Activated naive CD4-positive, alpha-beta T cell treated with anti-CD3 and anti-CD28 coated beads, Interleukin-2, amount 10 ng/mL, durations not matched to agents 7 days and 5 days (primary cell): ENCODE measurements at regions not wholly inside any gene's neighbourhood (a gene's known extent, or its start where the extent isn't known, plus 50 kb on each side); places are given as distances from the start of the nearest gene placed in this dataset.

Source experiments
- CTCF ChIA-PET: fragments of 350-600 bp; sonication (Branson Sonifier 250); formaldehyde crosslinking; loops from one replicate; lab custom pipeline; 2021; ENCODE audit warnings: antibody characterized with exemption; lab: Charles Lee
- DNase-seq: peaks from one replicate; pipeline ENCODE4 v3.0.0-alpha.2; 2020
- H3K27ac Mint-ChIP-seq: one replicate; pipeline ENCODE4 v1.8.0; 2021; ENCODE audit warnings: mild to moderate bottlenecking, moderate library complexity, mixed read lengths
- H3K27me3 Mint-ChIP-seq: one replicate; pipeline ENCODE4 v1.8.0; 2021; ENCODE audit warnings: mild to moderate bottlenecking, mixed read lengths
- H3K36me3 Mint-ChIP-seq: one replicate; pipeline ENCODE4 v1.8.0; 2021; ENCODE audit warnings: mixed read lengths
- H3K4me1 Mint-ChIP-seq: one replicate; pipeline ENCODE4 v1.8.0; 2021; ENCODE audit warnings: mixed read lengths
- H3K4me3 Mint-ChIP-seq: one replicate; pipeline ENCODE4 v1.8.0; 2021; ENCODE audit warnings: mild to moderate bottlenecking, moderate library complexity, mixed read lengths
- H3K9me3 Mint-ChIP-seq: one replicate; pipeline ENCODE4 v1.8.0; 2021; ENCODE audit warnings: mixed read lengths

- Mint-ChIP-seq H3K27ac (no peak overlapping the region), H3K36me3 (no peaks in the 10 kb centered on the region), H3K4me3 (no peak overlapping the region), H3K27me3 (no peaks in the 10 kb centered on the region), H3K9me3 (no peaks in the 10 kb centered on the region), H3K4me1 (no peaks in the 10 kb centered on the region)
- CTCF ChIA-PET = no interaction called here
- DNase-seq = no peak
These were observed 764.8 kb downstream of the ADGRL2 start for GRCh38 chr1:82565546-82565945.

- Mint-ChIP-seq H3K27me3 (no peaks in the 10 kb centered on the region), H3K36me3 (no peaks in the 10 kb centered on the region), H3K4me3 (no peak overlapping the region), H3K9me3 (no peaks in the 10 kb centered on the region), H3K4me1 (no peaks in the 10 kb centered on the region), H3K27ac (no peak overlapping the region)
- DNase-seq = no peak
- CTCF ChIA-PET = no interaction called here
These were observed 764.4 kb downstream of the ADGRL2 start for GRCh38 chr1:82565146-82565545.

GRCh38 chr1:82564333-82564732 is 763.6 kb downstream of the ADGRL2 start:
- no peaks in the 10 kb centered on the region for H3K4me1 Mint-ChIP-seq
- CTCF ChIA-PET = no interaction called here
- no peaks in the 10 kb centered on the region for H3K9me3 Mint-ChIP-seq
- H3K27ac Mint-ChIP-seq = no peak overlapping the region
- no peak for DNase-seq
- no peaks in the 10 kb centered on the region for H3K27me3 Mint-ChIP-seq
- H3K36me3 Mint-ChIP-seq = no peaks in the 10 kb centered on the region
- H3K4me3 Mint-ChIP-seq = no peak overlapping the region

GRCh38 chr1:82562448-82562847 is 761.7 kb downstream of the ADGRL2 start:
- no peak overlapping the region for H3K4me3 Mint-ChIP-seq
- H3K27ac Mint-ChIP-seq = no peak overlapping the region
- H3K4me1 Mint-ChIP-seq = no peaks in the 10 kb centered on the region
- no peaks in the 10 kb centered on the region for H3K36me3 Mint-ChIP-seq
- H3K27me3 Mint-ChIP-seq = no peaks in the 10 kb centered on the region
- DNase-seq = no peak
- CTCF ChIA-PET = no interaction called here
- no peaks in the 10 kb centered on the region for H3K9me3 Mint-ChIP-seq

- DNase-seq = no peak
- CTCF ChIA-PET = interaction anchor here (0.6 kb wide), 1 partner anchor 244 kb away, joined by 3 read pairs; no protein-coding TSS in a partner anchor
- Mint-ChIP-seq H3K27me3 (no peaks in the 10 kb centered on the region), H3K27ac (no peak overlapping the region), H3K4me3 (no peak overlapping the region), H3K36me3 (no peaks in the 10 kb centered on the region), H3K4me1 (no peaks in the 10 kb centered on the region), H3K9me3 (no peaks in the 10 kb centered on the region)
These were observed 759.8 kb downstream of the ADGRL2 start for GRCh38 chr1:82560566-82560965.

GRCh38 chr1:82555501-82555900 is 754.8 kb downstream of the ADGRL2 start:
- Mint-ChIP-seq H3K27me3 (no peaks in the 10 kb centered on the region), H3K27ac (no peak overlapping the region), H3K9me3 (peaks cover 2% of the 10 kb centered on the region), H3K36me3 (no peaks in the 10 kb centered on the region), H3K4me1 (no peaks in the 10 kb centered on the region), H3K4me3 (no peak overlapping the region)
- no peak for DNase-seq
- CTCF ChIA-PET = no interaction called here

- Mint-ChIP-seq H3K9me3 (peaks cover 4% of the 10 kb centered on the region), H3K4me3 (no peak overlapping the region), H3K27me3 (no peaks in the 10 kb centered on the region), H3K36me3 (no peaks in the 10 kb centered on the region), H3K27ac (no peak overlapping the region), H3K4me1 (no peaks in the 10 kb centered on the region)
- DNase-seq = no peak
- CTCF ChIA-PET = no interaction called here
These were observed 749.1 kb downstream of the ADGRL2 start for GRCh38 chr1:82549841-82550240.

- Mint-ChIP-seq H3K36me3 (no peaks in the 10 kb centered on the region), H3K27me3 (no peaks in the 10 kb centered on the region), H3K27ac (no peak overlapping the region), H3K4me1 (no peaks in the 10 kb centered on the region), H3K4me3 (no peak overlapping the region), H3K9me3 (no peaks in the 10 kb centered on the region)
- DNase-seq = no peak
- CTCF ChIA-PET = no interaction called here
These were observed 742.0 kb downstream of the ADGRL2 start for GRCh38 chr1:82542766-82543165.

- Mint-ChIP-seq H3K27ac (no peak overlapping the region), H3K4me3 (no peak overlapping the region), H3K4me1 (no peaks in the 10 kb centered on the region), H3K27me3 (no peaks in the 10 kb centered on the region), H3K9me3 (no peaks in the 10 kb centered on the region), H3K36me3 (no peaks in the 10 kb centered on the region)
- CTCF ChIA-PET = no interaction called here
- no peak for DNase-seq
These were observed 741.4 kb downstream of the ADGRL2 start for GRCh38 chr1:82542141-82542540.

- CTCF ChIA-PET = interaction anchor here (0.6 kb wide), 1 partner anchor 29 kb away, joined by 3 read pairs; no protein-coding TSS in a partner anchor
- Mint-ChIP-seq H3K27me3 (no peaks in the 10 kb centered on the region), H3K4me3 (no peak overlapping the region), H3K27ac (no peak overlapping the region), H3K9me3 (no peaks in the 10 kb centered on the region), H3K4me1 (no peaks in the 10 kb centered on the region), H3K36me3 (no peaks in the 10 kb centered on the region)
- no peak for DNase-seq
These were observed 739.3 kb downstream of the ADGRL2 start for GRCh38 chr1:82540006-82540405.

- H3K27ac Mint-ChIP-seq = no peak overlapping the region
- H3K27me3 Mint-ChIP-seq = no peaks in the 10 kb centered on the region
- CTCF ChIA-PET = no interaction called here
- no peak overlapping the region for H3K4me3 Mint-ChIP-seq
- no peaks in the 10 kb centered on the region for H3K9me3 Mint-ChIP-seq
- no peaks in the 10 kb centered on the region for H3K4me1 Mint-ChIP-seq
- no peaks in the 10 kb centered on the region for H3K36me3 Mint-ChIP-seq
- DNase-seq = no peak
These were observed 738.1 kb downstream of the ADGRL2 start for GRCh38 chr1:82538876-82539275.

- CTCF ChIA-PET = no interaction called here
- Mint-ChIP-seq H3K36me3 (no peaks in the 10 kb centered on the region), H3K27ac (no peak overlapping the region), H3K27me3 (no peaks in the 10 kb centered on the region), H3K4me3 (no peak overlapping the region), H3K9me3 (peaks cover 3% of the 10 kb centered on the region), H3K4me1 (no peaks in the 10 kb centered on the region)
- no peak for DNase-seq
These were observed 734.3 kb downstream of the ADGRL2 start for GRCh38 chr1:82534996-82535395.

GRCh38 chr1:82525378-82525777 is 724.6 kb downstream of the ADGRL2 start:
- no peak for DNase-seq
- Mint-ChIP-seq H3K27ac (no peak overlapping the region), H3K27me3 (no peaks in the 10 kb centered on the region), H3K9me3 (no peaks in the 10 kb centered on the region), H3K36me3 (no peaks in the 10 kb centered on the region), H3K4me1 (no peaks in the 10 kb centered on the region), H3K4me3 (no peak overlapping the region)
- CTCF ChIA-PET = no interaction called here

GRCh38 chr1:82520611-82521010 is 719.9 kb downstream of the ADGRL2 start:
- Mint-ChIP-seq H3K36me3 (no peaks in the 10 kb centered on the region), H3K9me3 (no peaks in the 10 kb centered on the region), H3K4me1 (no peaks in the 10 kb centered on the region), H3K27me3 (no peaks in the 10 kb centered on the region), H3K27ac (no peak overlapping the region), H3K4me3 (no peak overlapping the region)
- no peak for DNase-seq
- CTCF ChIA-PET = no interaction called here

- no peak for DNase-seq
- Mint-ChIP-seq H3K4me1 (no peaks in the 10 kb centered on the region), H3K9me3 (no peaks in the 10 kb centered on the region), H3K4me3 (no peak overlapping the region), H3K27ac (no peak overlapping the region), H3K36me3 (no peaks in the 10 kb centered on the region), H3K27me3 (no peaks in the 10 kb centered on the region)
- CTCF ChIA-PET = no interaction called here
These were observed 716.9 kb downstream of the ADGRL2 start for GRCh38 chr1:82517586-82517985.

- H3K27ac Mint-ChIP-seq = no peak overlapping the region
- H3K4me1 Mint-ChIP-seq = no peaks in the 10 kb centered on the region
- no peaks in the 10 kb centered on the region for H3K27me3 Mint-ChIP-seq
- no peaks in the 10 kb centered on the region for H3K36me3 Mint-ChIP-seq
- no peak for DNase-seq
- CTCF ChIA-PET = no interaction called here
- H3K9me3 Mint-ChIP-seq = no peaks in the 10 kb centered on the region
- H3K4me3 Mint-ChIP-seq = no peak overlapping the region
These were observed 714.9 kb downstream of the ADGRL2 start for GRCh38 chr1:82515650-82516049.
